ENCODE measurements at regions not wholly inside any gene's neighbourhood (a gene's known extent, or its start where the extent isn't known, plus 50 kb on each side); places are given as distances from the start of the nearest gene placed in this dataset.

GRCh38 chrX:94178145-94178788 is 504.3 kb downstream of the FAM133A start:
- no peak for TF ChIP-seq CTCF (IDR thresholded peaks at IDR 0.05; ENCODE audit: insufficient read depth, low read length)
- no peak overlapping the region for H3K4me3 ChIP-seq (ENCODE audit: low read depth, low read length)
- DNase-seq (ENCODE audit: low read depth) = no peak

GRCh38 chrX:94204524-94204923 is 530.5 kb downstream of the FAM133A start:
- DNase-seq (ENCODE audit: low read depth) = no peak
- no peak for TF ChIP-seq CTCF (IDR thresholded peaks at IDR 0.05; ENCODE audit: insufficient read depth, low read length)

DNA sequence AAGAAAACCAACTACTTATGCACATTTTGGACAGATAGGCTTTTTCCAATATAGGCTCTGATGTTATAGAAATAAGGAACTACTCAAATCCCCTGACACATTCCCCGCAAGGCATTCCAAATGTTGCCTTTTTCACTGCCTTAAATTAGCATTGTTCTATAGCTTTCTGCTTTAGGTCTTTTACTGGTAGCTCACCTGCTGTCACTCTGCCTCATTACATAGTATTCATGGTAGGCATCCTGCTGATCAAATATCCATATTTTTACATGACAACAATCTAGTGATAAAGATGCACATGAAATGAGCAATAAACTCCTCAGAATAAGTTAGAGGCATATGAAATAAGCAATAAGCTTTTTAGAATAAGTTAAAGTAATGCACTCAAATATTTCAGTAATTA is 542.7 kb downstream of the FAM133A start:
- no peak for DNase-seq (ENCODE audit: low read depth)
- TF ChIP-seq CTCF (IDR thresholded peaks at IDR 0.05; ENCODE audit: insufficient read depth, low read length) = no peak
- H3K4me3 ChIP-seq (ENCODE audit: low read depth, low read length) = no peak overlapping the region

More at GRCh38 chrX:94204524-94204923, 530.5 kb downstream of the FAM133A start:
- H3K4me3 ChIP-seq (ENCODE audit: low read depth, low read length) = no peak overlapping the region

- TF ChIP-seq CTCF (IDR thresholded peaks at IDR 0.05; ENCODE audit: insufficient read depth, low read length) = no peak
- no peak for DNase-seq (ENCODE audit: low read depth)
- H3K4me3 ChIP-seq (ENCODE audit: low read depth, low read length) = no peak overlapping the region
Measured at GRCh38 chrX:94252211-94252610, 578.2 kb downstream of the FAM133A start.

- TF ChIP-seq CTCF (IDR thresholded peaks at IDR 0.05; ENCODE audit: insufficient read depth, low read length) = no peak
- no peak overlapping the region for H3K4me3 ChIP-seq (ENCODE audit: low read depth, low read length)
- no peak for DNase-seq (ENCODE audit: low read depth)
Measured at GRCh38 chrX:94256396-94256795, 582.4 kb downstream of the FAM133A start.

DNA sequence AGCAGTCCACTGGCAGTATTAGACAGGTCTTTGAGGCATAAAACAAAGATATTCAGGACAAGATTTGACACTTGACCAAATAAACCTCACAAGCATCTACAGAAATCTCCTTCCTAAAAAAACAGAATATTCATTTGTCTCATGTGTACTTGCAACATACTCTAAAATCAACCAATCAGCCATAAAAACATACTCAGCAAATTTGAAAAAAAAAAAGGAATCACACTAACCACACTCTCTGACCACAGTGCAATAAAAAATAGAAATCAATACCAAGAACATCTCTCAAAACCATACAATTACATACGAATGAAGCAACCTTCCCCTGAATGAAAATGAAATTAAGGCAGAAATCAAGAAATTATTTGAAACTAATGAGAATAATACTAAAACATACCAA is 591.3 kb downstream of the FAM133A start:
- no peak for DNase-seq (ENCODE audit: low read depth)
- TF ChIP-seq CTCF (IDR thresholded peaks at IDR 0.05; ENCODE audit: insufficient read depth, low read length) = no peak
- no peak overlapping the region for H3K4me3 ChIP-seq (ENCODE audit: low read depth, low read length)

- no peak for DNase-seq (ENCODE audit: low read depth)
- no peak for TF ChIP-seq CTCF (IDR thresholded peaks at IDR 0.05; ENCODE audit: insufficient read depth, low read length)
- H3K4me3 ChIP-seq (ENCODE audit: low read depth, low read length) = no peak overlapping the region
Measured at GRCh38 chrX:94288325-94288724, 614.3 kb downstream of the FAM133A start.

Data from fibroblast of the aortic adventitia (primary cell).